SU-DHL-6 (cell line): ENCODE measurements at regions not wholly inside any gene's neighbourhood (a gene's known extent, or its start where the extent isn't known, plus 50 kb on each side); places are given as distances from the start of the nearest gene placed in this dataset.

Source experiments
- CTCF ChIP-seq: fragments of 200-600 bp; sonication (generic); IDR thresholded peaks from one replicate; pipeline ENCODE4 v1.5.1; 2017; ENCODE audit warnings: antibody characterized with exemption, mild to moderate bottlenecking, low read length, moderate library complexity; ENCODE audit not compliant: insufficient read depth, poor library complexity, severe bottlenecking
- EZH2phosphoT487 ChIP-seq: fragments of 200-600 bp; sonication (generic), shearing (Covaris generic); conservative IDR thresholded peaks from 2 replicates; pipeline ENCODE4 v1.6.1; 2018; ENCODE audit warnings: mild to moderate bottlenecking, antibody characterized with exemption, low read length, moderate library complexity, mixed read lengths

DNA sequence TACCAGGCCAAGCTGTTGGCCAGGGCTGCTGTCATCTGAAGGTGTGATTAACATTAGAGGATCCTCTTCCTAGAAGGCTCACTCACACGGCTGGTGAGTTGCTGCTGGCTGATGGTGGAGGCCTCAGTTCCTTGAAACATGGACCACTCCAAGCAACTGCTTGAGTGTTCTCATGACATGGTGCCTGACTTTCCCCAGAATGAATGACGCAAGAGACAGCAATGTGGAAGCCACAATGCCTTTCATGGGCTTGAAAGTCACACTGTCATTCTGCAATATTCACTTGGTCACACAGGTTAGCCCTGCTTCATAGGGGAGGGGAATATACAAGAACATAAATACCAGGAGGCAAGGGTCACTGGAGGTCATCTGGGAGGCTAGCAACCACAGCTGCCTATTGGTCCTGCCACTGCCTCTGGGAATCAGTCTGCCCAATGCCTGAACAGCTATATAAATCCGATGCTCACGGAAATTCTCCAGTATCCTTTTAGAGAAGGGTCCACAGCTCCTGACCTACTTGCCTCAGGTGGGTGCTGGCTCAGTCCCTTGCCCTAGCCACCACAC is 97.1 kb upstream of the MAML3 start:
- no peak for TF ChIP-seq CTCF
- TF ChIP-seq EZH2phosphoT487, result no peak
